Liver (tissue), 8 donors: ENCODE measurements at regions not wholly inside any gene's neighbourhood (a gene's known extent, or its start where the extent isn't known, plus 50 kb on each side); places are given as distances from the start of the nearest gene placed in this dataset.

Source experiments
- DNase-seq: peaks from one replicate; pipeline ENCODE4 v3.0.0-alpha.2; 2017; ENCODE audit warnings: low spot score
- H3K27ac ChIP-seq, 2 donors: one replicate each; pipeline ENCODE4 v1.7.0; 2013; ENCODE audit warnings: inconsistent platforms in 2 of 2, low read length in 2 of 2, control low read depth in 1 of 2, low read depth in 1 of 2, mild to moderate bottlenecking in 1 of 2
- H3K27me3 ChIP-seq, 4 donors: one replicate each; pipeline versions ENCODE4 v1.6.1 to v1.7.0; 2013; ENCODE audit warnings: low read length in 3 of 4, inconsistent platforms in 1 of 4, mild to moderate bottlenecking in 1 of 4, moderate library complexity in 1 of 4; ENCODE audit not compliant: control insufficient read depth in 4 of 4, insufficient read depth in 4 of 4
- H3K36me3 ChIP-seq, 4 donors: one replicate each; pipeline versions ENCODE4 v1.6.1 to v1.7.0; 2013; ENCODE audit warnings: low read length in 3 of 4, mild to moderate bottlenecking in 3 of 4, low read depth in 1 of 4, moderate library complexity in 1 of 4; ENCODE audit not compliant: control insufficient read depth in 4 of 4, insufficient read depth in 3 of 4
- H3K4me1 ChIP-seq, 4 donors: one replicate each; pipeline versions ENCODE4 v1.6.1 to v1.7.0; 2013; ENCODE audit warnings: low read length in 3 of 4, mild to moderate bottlenecking in 3 of 4, moderate library complexity in 1 of 4; ENCODE audit not compliant: control insufficient read depth in 4 of 4, insufficient read depth in 4 of 4
- H3K4me3 ChIP-seq, 3 donors: one replicate each; pipeline versions ENCODE4 v1.6.1 to v1.7.0; 2013; ENCODE audit warnings: low read length in 3 of 3, control low read depth in 1 of 3, low read depth in 1 of 3, mild to moderate bottlenecking in 1 of 3
- H3K9ac ChIP-seq, 2 donors: one replicate each; pipeline ENCODE4 v1.7.0; 2013; ENCODE audit warnings: low read length in 2 of 2, mild to moderate bottlenecking in 2 of 2, moderate library complexity in 2 of 2, control low read depth in 1 of 2, low read depth in 1 of 2
- H3K9me3 ChIP-seq, 4 donors: one replicate each; pipeline versions ENCODE4 v1.6.1 to v1.7.0; 2013; ENCODE audit warnings: low read length in 3 of 4; ENCODE audit not compliant: control insufficient read depth in 4 of 4
- ATF3 ChIP-seq: IDR thresholded peaks from 2 replicates; pipeline ENCODE4 v1.6.1; 2016; ENCODE audit warnings: antibody characterized with exemption
- CTCF ChIP-seq: fragments of 150-350 bp; IDR thresholded peaks from 2 replicates; pipeline ENCODE4 v1.5.1; 2017; ENCODE audit warnings: improper control_type of control experiment, low read depth, low read length; ENCODE audit not compliant: missing input control
- EGR1 ChIP-seq, 2 donors: IDR thresholded peaks; 2 replicates each; pipeline ENCODE4 v1.6.1; 2016 to 2018; ENCODE audit warnings: antibody characterized with exemption in 2 of 2, low read depth in 2 of 2
- FOXA2 ChIP-seq: IDR thresholded peaks from 2 replicates; pipeline ENCODE4 v1.6.1; 2016; ENCODE audit warnings: antibody characterized with exemption
- GABPA ChIP-seq, 2 donors: IDR thresholded peaks in 1 of 2; conservative IDR thresholded peaks in 1 of 2; 2 replicates each; pipeline ENCODE4 v1.6.1; 2016; ENCODE audit warnings: antibody characterized with exemption in 2 of 2, mild to moderate bottlenecking in 1 of 2, moderate library complexity in 1 of 2
- HNF4A ChIP-seq, 2 donors: conservative IDR thresholded peaks; 2 replicates each; pipeline ENCODE4 v1.6.1; 2016; ENCODE audit warnings: antibody characterized with exemption in 2 of 2, mild to moderate bottlenecking in 2 of 2
- HNF4G ChIP-seq: IDR thresholded peaks from 2 replicates; pipeline ENCODE4 v1.6.1; 2016; ENCODE audit warnings: antibody characterized with exemption
- JUND ChIP-seq, 2 donors: IDR thresholded peaks; 2 replicates each; pipeline ENCODE4 v1.6.1; 2016; ENCODE audit warnings: antibody characterized with exemption in 2 of 2
- MAX ChIP-seq: IDR thresholded peaks from 2 replicates; pipeline ENCODE4 v1.6.1; 2016; ENCODE audit warnings: antibody characterized with exemption
- NR2F2 ChIP-seq: IDR thresholded peaks from 2 replicates; pipeline ENCODE4 v1.6.1; 2016; ENCODE audit warnings: antibody characterized with exemption
- RAD21 ChIP-seq, 2 donors: IDR thresholded peaks; 2 replicates each; pipeline ENCODE4 v1.6.1; 2016; ENCODE audit warnings: antibody characterized with exemption in 2 of 2, mild to moderate bottlenecking in 2 of 2
- REST ChIP-seq: IDR thresholded peaks from 2 replicates; pipeline ENCODE4 v1.6.1; 2016; ENCODE audit warnings: antibody characterized with exemption, mild to moderate bottlenecking
- RXRA ChIP-seq, 2 donors: IDR thresholded peaks; 2 replicates each; pipeline ENCODE4 v1.6.1; 2017 to 2018; ENCODE audit warnings: antibody characterized with exemption in 2 of 2, mild to moderate bottlenecking in 1 of 2
- SP1 ChIP-seq: IDR thresholded peaks from 2 replicates; pipeline ENCODE4 v1.6.1; 2018; ENCODE audit warnings: antibody characterized with exemption, mild to moderate bottlenecking
- YY1 ChIP-seq: IDR thresholded peaks from 2 replicates; pipeline ENCODE4 v1.6.1; 2016; ENCODE audit warnings: antibody characterized with exemption, mild to moderate bottlenecking
- ZBTB33 ChIP-seq: IDR thresholded peaks from 2 replicates; pipeline ENCODE4 v1.6.1; 2016; ENCODE audit warnings: antibody characterized with exemption
- WGBS: extraction: QIAGEN DNeasy Blood & Tissue Kit; methylation state at CpG from one replicate; pipeline ENCODE4 v1.1.7; 2013; 5-methylcytosine and 5-hydroxymethylcytosine counted together
- donor health status: healthy.
- donor health status: healthy.
- donor health status: healthy.
- donor health status: healthy.
- donor health status: healthy.

GRCh38 chr18:29586210-29586609, 1409.3 kb upstream of the CDH2 start:
- no peak for DNase-seq
- peaks cover 0 to 3% (median 0%) of the 10 kb centered on the region in 4 donors for H3K27me3 ChIP-seq
- WGBS, result 90% methylated on average over 3 of the region's 3 CpGs
- no peak for TF ChIP-seq HNF4G
- TF ChIP-seq SP1, result no peak
- TF ChIP-seq JUND (IDR thresholded peaks at IDR 0.05), result no peak
- no peak for TF ChIP-seq RXRA (IDR thresholded peaks at IDR 0.05)
- no peak for TF ChIP-seq RAD21 (IDR thresholded peaks at IDR 0.05)
- TF ChIP-seq ATF3, result no peak
- no peak overlapping the region for H3K27ac ChIP-seq
- H3K4me1 ChIP-seq, result no peaks in the 10 kb centered on the region
- H3K36me3 ChIP-seq, result no peaks in the 10 kb centered on the region
- no peak overlapping the region for H3K4me3 ChIP-seq
- H3K9ac ChIP-seq, result no peak overlapping the region
- H3K9me3 ChIP-seq, result peaks cover 0 to 5% (median 0%) of the 10 kb centered on the region in 4 donors

GRCh38 chr18:29560270-29560669, 1383.3 kb upstream of the CDH2 start:
- no peaks in the 10 kb centered on the region for H3K9me3 ChIP-seq
- no peaks in the 10 kb centered on the region for H3K27me3 ChIP-seq
- no peak overlapping the region for H3K27ac ChIP-seq
- no peaks in the 10 kb centered on the region for H3K4me1 ChIP-seq
- no peak for DNase-seq
- H3K4me3 ChIP-seq, result no peak overlapping the region
- no peak for TF ChIP-seq ATF3
- no peak for TF ChIP-seq MAX
- TF ChIP-seq EGR1 (IDR thresholded peaks at IDR 0.05; ENCODE audit: low read depth in 2 of 2), result no peak
- no peak for TF ChIP-seq FOXA2
- no peak for TF ChIP-seq REST
- TF ChIP-seq NR2F2, result no peak
- TF ChIP-seq YY1, result no peak
- no peak for TF ChIP-seq SP1
- no peaks in the 10 kb centered on the region for H3K36me3 ChIP-seq
- WGBS, result 58% methylated on average over 1 of the region's 1 CpG
- no peak overlapping the region for H3K9ac ChIP-seq

GRCh38 chr18:29556070-29556469, 1379.1 kb upstream of the CDH2 start:
- WGBS, result 79% methylated on average over 4 of the region's 4 CpGs
- TF ChIP-seq CTCF, result no peak
- TF ChIP-seq HNF4A (conservative IDR thresholded peaks at IDR 0.05), result no peak
- no peak for TF ChIP-seq EGR1 (IDR thresholded peaks at IDR 0.05; ENCODE audit: low read depth in 2 of 2)
- no peak for TF ChIP-seq ATF3
- TF ChIP-seq GABPA (IDR thresholded peaks at IDR 0.05 in 1 of 2, conservative IDR thresholded peaks at IDR 0.05 in 1 of 2), result no peak
- TF ChIP-seq REST, result no peak
- no peak for TF ChIP-seq ZBTB33

More at GRCh38 chr18:29556070-29556469, 1379.1 kb upstream of the CDH2 start:
- H3K4me3 ChIP-seq, result no peak overlapping the region
- H3K36me3 ChIP-seq, result no peaks in the 10 kb centered on the region
- DNase-seq, result no peak
- H3K4me1 ChIP-seq, result no peaks in the 10 kb centered on the region
- no peak overlapping the region for H3K9ac ChIP-seq
- no peak overlapping the region for H3K27ac ChIP-seq
- no peaks in the 10 kb centered on the region for H3K27me3 ChIP-seq
- no peaks in the 10 kb centered on the region for H3K9me3 ChIP-seq
